ENCODE measurements at regions not wholly inside any gene's neighbourhood (a gene's known extent, or its start where the extent isn't known, plus 50 kb on each side); places are given as distances from the start of the nearest gene placed in this dataset.

GRCh38 chr13:107642831-107643230 is 572.5 kb downstream of the LIG4 start:
- TF ChIP-seq POLR2AphosphoS5 (IDR thresholded peaks at IDR 0.05; ENCODE audit: low read depth, low read length) (no peak), SP1 (IDR thresholded peaks at IDR 0.05; ENCODE audit: low read depth) (no peak), CTCF (IDR thresholded peaks at IDR 0.05 in 2 of 3, conservative IDR thresholded peaks at IDR 0.05 in 1 of 3; ENCODE audit: borderline replicate concordance in 1 of 3, insufficient read depth in 1 of 3, low read depth in 2 of 3, low read length in 2 of 3) (no peak), EZH2phosphoT487 (IDR thresholded peaks at IDR 0.05; ENCODE audit: borderline replicate concordance) (no peak), EZH2 (IDR thresholded peaks at IDR 0.05) (no peak), JUND (IDR thresholded peaks at IDR 0.05) (no peak), POLR2A (IDR thresholded peaks at IDR 0.05; ENCODE audit: borderline replicate concordance, extremely low read depth, insufficient read depth, insufficient read length) (no peak), RAD21 (IDR thresholded peaks at IDR 0.05; ENCODE audit: low read depth) (no peak), CEBPB (IDR thresholded peaks at IDR 0.05; ENCODE audit: low read depth) (no peak)
